NCI-H2196 (cell line): ENCODE measurements at regions not wholly inside any gene's neighbourhood (a gene's known extent, or its start where the extent isn't known, plus 50 kb on each side); places are given as distances from the start of the nearest gene placed in this dataset.
A peak's percentile ranks its signal among the peaks of the same experiment; 100 is the strongest.

Experiments used
- DNase-seq: peaks from one replicate; lab custom pipeline; 2025; ENCODE audit not compliant: unreplicated experiment; lab: John Stamatoyannopoulos, UW

DNA sequence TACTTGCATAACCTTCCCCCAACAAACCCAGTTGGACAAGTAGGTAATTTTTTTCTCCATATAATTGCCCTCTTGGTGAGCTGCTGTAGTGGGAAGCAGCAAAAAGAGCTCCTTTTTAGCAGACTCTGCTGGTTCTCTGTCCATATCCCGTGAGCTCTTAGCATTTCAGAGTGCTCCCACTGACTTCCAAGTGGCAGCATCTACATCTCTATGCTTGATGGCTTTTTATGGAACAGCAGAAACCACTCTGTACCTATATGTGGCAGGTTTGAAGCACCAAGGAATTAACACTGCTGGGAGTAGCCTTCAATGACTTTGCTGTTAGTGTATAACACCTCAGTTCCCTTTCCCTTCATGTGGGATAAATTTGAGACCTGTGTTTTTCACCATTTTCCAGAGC is 168.4 kb upstream of the NHS start:
- DNase-seq: no peak

DNA sequence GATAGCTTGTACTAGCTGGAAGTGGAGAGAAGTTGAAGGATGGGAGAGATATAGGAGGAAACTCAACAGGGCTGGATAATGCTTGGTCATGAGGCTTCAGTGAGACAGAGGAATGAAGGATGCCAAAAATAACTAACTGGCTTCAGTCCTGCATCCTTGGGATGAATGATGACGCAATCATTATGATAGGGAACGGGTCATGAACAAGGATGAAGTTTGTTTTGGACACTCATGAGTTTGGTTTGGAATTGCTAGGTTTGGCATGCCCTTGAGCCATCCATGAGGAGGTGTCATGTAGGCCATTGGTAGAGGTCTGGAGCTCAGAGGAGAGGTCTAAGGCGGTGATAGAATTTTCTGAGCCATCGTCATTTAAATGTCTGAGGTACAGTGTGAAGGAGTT is 160.0 kb upstream of the NHS start:
- no peak for DNase-seq

DNA sequence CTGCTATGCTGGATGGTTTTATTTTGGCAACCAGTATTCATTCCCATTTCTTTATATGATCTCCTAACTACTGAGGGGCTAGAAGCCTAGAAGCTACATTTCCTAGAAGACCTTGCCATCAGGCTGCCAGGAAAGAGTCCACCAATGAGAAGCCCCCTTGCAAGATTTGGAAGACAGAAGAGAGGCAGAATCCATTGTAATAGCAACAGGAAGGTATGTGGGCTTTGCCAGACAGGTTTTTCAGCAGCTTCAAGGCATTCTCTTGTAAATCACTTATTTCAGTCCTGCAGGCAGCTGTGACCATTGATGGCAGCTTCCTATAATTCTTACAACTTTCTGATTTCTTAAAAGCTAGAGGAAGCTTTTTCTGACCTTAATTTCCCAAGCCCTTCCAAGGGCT is 148.3 kb upstream of the NHS start:
- no peak for DNase-seq

DNA sequence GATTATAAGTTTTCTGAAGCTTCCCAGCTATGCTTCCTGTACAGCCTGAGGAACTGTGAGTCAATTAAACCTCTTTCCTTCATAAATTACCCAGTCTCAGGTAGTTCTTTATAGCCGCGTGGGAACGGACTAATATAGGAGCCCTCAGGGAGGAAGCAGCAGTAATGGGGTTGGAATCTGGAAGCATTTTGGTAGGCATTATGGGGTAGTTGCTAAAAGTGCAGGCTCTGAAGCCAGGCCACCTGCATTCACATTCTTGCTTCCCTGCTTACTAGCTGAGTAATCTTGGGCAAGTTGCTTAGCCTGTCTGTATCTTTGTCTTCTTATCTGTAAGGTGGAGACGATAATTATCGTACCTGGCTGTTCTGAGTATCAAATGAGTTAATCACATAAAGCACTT is 137.9 kb upstream of the NHS start:
- DNase-seq: no peak

DNA sequence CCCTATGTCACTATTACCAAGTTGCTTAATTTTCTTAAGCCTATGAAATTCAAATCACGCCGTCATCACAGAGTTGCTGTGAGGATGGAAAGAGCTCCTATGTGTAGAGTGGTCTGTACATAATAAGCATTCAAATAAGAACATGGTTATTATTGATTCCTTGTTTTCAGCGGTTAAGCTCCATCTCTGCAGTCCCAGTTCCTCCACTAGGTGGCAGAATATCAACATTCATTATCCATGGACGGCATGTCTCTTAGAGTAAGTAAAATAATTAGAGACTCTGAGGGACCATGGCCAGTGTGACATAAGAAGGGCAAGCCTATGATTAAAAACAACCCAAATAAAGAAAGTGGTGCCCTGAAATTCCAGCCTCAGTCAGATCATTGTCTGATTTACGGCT is 132.5 kb upstream of the NHS start:
- peak; percentile 49 for DNase-seq

DNA sequence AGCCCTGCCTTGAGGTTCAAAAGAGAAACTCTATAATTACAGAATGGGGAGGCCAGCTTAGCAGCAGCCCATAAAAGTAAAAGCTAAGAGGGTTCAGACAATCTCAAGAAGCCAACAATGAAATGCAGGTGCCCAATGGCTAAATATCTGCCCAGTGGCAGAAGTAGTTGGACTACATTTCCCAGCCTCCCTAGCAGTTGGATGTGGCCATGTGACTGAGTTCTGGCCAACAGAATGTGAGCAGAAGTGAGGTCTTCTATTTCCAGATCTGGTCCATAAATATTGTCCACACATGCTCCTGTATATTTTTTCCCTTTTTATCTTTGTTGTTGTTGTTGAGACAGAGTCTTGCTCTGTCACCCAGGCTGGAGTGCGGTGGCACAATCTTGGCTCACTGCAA is 127.9 kb upstream of the NHS start:
- DNase-seq: no peak

DNA sequence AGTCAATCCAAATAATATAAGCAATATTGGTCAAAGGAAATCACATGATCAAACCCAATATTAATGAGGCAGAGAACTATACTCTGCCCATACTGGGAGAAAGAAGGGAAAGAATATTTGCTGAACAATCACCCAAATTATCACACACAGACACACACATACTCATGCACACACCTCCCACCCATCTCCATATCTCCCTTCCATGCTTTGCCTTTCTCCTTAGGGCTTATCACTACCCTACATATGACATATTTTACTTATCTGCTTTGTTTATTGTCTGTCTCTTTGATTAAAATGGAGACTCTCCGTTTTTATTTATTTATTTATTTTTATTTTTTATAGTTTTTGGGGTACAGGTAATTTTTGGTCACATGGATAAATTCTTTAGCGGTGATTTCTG is 112.9 kb upstream of the NHS start:
- DNase-seq: no peak

DNA sequence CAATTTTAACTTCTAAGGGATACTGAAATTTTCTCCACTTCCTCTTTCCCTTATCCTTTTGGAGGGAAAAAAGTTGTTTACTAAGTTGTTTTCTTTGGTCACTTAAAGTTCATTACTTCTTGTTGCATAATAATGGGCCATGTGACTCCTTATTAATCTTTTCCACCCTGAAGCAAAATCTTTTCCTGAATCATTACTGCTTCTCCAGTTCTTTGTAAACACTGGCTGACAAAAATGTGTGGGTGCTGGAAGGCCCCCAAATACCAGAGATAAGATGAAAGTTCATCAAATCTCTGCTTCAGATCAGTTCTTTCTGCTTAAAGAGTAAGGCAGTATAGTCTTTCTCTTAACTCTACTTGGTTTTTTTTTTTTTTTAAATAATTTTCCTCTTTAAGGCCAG is 108.9 kb upstream of the NHS start:
- no peak for DNase-seq

DNA sequence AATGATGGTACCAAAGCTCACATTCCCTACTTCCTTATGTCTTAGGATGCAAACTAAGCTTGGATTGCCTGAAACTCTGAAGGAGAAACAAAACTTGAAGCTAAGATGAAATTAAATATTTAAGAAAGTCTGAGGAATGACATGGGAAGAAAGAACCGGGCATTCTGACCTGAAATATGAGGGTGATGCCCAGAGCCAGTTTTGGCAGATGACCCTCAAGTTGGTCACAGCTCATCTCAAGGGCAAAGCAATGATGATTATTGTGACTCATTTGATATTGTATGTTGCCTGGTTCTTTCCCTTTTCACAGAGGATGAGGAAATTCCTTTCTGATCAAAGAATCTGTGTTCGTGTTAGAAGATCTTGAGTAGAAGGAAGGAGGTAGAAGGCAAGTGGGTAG is 96.0 kb upstream of the NHS start:
- DNase-seq: no peak

DNA sequence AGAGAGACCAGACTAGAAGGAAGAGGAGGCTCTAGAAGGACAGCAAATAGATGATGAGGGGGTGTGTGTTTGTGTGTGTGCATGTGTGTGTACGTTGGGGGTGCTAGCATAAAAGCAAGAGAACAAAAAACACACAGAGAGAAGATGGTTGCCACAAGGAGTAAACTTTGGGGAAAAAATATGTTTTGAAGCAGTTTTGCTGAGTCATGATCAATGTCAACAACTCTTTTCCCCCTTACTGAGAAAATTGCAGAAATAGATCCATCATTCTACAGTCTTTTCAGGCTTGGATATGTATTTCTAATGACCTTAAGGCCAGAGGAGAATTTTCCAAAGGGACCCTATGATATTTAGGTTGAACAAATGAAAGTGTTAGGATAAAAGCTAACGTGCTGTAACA is 89.0 kb upstream of the NHS start:
- no peak for DNase-seq

DNA sequence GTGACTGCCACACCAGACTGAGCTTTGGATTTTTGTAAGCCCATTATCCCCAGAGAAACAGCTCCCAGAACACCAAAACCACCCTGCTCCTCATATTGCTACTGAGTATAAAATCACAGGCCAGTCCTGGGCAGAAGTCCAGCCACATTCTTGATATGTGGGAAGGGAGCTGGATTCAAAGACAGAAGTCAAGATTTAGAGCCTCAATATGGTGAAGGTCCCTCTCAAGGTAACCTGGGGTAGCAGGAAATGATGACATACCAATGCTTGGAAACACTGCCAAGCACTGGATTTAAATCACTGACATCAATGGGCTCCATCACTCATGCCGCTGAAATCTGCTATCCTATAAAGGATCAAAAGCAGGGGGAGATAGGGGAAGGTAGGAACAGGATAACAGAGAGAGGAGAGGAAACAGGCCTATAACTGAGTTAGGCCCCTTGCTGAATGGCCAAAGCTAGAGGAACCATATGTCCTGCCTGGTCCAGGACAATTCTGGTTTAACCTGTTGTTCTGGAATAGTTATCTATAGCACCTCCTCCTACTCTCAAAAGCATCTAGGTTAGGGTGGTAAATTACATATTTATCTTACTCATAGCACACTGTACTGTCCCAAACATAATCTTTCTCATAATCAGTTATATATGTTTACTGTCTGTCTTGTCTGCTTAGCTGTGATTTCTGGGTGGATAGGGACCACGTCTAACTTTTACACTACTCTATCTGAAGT is 83.7 kb upstream of the NHS start:
- no peak for DNase-seq

DNA sequence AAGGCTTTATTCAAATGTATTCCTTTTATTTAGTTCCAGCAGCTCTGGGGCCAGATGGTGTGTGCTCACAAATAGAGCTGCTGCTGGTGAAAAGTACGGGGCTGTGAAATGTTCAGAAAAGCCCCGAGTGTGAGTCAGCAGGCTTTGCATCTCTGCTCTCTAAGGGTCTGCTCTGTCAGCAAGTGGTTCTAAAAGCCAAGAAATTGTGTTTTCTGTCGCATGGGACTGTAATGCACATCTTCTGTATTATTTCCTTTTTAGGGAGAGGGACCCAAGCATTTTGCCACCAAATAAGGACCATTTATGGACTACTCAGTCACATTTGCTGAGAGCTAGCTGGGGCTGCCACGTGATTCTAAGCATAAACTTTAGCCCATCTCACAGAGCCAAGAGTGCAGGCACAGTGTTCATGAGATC is 82.9 kb upstream of the NHS start:
- DNase-seq: no peak

DNA sequence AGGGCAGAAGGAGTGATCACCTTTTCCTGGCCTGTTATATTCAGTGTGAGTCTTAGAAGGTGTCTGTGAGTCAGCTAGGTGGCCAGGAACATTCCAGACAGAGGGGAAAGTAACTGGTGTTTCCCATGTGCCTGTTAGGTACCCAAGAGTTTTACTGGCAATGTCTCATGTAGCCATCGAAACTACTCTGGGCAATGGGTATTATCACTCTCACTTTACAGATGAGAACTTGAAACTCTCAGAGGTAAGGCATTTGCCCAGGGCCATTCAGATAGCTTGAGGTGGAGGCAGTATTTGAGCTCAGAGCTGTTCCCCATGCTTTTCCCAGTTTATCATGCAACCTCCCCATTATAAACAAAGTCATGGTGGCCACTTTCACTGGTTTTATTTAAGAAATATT is 80.4 kb upstream of the NHS start:
- no peak for DNase-seq

DNA sequence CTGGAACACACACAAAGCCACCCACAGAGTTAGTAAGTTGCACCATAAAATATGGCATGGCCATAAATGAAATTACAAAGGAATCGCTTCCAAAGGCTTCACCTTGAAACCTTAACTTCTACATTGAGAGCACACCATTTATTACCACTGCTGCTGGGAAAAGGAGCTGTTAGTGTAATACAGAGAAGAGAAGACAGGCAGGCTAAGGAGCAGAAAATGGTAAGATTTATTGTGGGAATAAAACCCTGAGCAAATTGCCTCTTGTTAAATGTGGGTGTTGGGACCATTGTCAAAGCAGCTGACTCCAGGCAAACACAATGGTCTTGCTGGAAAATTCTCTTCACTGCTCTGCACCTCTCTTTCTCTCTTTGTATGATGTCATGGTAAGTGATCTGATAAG is 79.2 kb upstream of the NHS start:
- no peak for DNase-seq

DNA sequence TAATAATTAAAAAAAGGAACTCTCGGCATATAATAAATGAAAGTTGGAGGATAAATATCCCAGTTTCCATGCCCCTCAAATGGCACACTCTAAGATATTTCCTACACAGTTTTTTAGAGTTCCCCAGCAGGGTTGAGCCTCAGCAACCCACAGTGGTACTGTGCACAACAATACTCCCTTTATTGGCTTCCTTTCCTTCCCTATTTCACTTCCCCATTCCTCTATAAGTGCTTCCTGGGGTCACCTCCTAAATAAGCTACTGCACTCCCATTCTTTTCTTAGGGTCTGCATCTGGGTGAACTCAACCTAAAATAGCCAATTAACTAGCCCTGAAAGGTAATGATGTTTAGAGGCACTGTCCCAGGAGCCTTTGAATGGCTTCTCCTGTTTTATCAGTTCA is 76.4 kb upstream of the NHS start:
- DNase-seq: no peak

DNA sequence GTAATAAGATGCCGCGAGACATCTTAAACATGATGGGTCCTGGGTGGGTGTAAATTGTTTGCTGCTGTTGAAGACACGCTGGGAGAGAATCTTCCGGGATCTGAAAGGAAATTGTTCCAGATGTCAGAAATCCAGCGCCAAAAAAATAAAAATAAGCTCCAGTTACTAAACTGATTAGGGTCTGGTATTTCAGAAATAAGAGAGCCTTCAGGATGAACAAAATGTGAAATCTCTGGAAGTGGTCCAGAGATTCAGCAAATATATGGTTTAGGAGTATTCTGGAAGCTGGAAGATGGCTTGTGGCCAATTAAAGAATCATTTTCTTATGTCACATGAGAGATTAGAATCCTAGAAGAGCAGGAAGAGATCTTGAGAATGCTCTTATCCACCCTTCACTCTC is 75.8 kb upstream of the NHS start:
- DNase-seq: no peak

DNA sequence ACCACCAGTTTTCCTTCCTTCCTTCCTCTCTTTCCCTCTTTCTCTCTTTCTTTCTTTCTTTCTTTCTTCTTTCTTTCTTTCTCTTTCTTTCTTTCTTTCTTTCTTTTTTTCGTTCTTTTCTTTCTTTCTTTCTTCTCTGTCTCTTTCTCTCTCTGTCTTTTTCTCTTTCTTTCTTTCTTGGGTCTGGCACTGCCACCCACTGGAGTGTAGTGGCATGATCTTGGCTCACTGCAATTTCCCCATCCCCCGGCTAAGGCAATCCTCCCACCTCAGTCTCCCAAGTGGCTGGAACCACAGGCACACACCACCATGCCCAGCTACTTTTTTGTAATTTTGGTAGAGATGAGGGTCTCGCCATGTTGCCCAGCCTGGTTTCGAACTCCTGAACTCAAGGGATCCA is 51.6 kb upstream of the NHS start:
- no peak for DNase-seq
